ENCODE measurements at regions not wholly inside any gene's neighbourhood (a gene's known extent, or its start where the extent isn't known, plus 50 kb on each side); places are given as distances from the start of the nearest gene placed in this dataset.

GRCh38 chrX:113726466-113726865 lies 857.4 kb upstream of the HTR2C start:
- TF ChIP-seq OSR1 (CRISPR knock-in tag; IDR thresholded peaks at IDR 0.05) (no peak), PATZ1 (CRISPR knock-in tag; IDR thresholded peaks at IDR 0.05; ENCODE audit: borderline replicate concordance) (no peak), ARNTL (CRISPR knock-in tag; IDR thresholded peaks at IDR 0.05; ENCODE audit: borderline replicate concordance, low read depth) (no peak), GLIS3 (CRISPR knock-in tag; IDR thresholded peaks at IDR 0.05) (no peak), CREB5 (CRISPR knock-in tag; IDR thresholded peaks at IDR 0.05; ENCODE audit: low read depth) (no peak), ZFP3 (CRISPR knock-in tag; IDR thresholded peaks at IDR 0.05) (no peak), ISL1 (CRISPR knock-in tag; IDR thresholded peaks at IDR 0.05) (no peak), ZFP30 (CRISPR knock-in tag; IDR thresholded peaks at IDR 0.05) (no peak), POU6F1 (CRISPR knock-in tag; IDR thresholded peaks at IDR 0.05; ENCODE audit: borderline replicate concordance, low read depth) (no peak), RARB (CRISPR knock-in tag; IDR thresholded peaks at IDR 0.05) (no peak), TCF4 (CRISPR knock-in tag; IDR thresholded peaks at IDR 0.05; ENCODE audit: borderline replicate concordance) (no peak), ZNF565 (CRISPR knock-in tag; conservative IDR thresholded peaks at IDR 0.05; ENCODE audit: low read depth) (no peak), PPARA (CRISPR knock-in tag; IDR thresholded peaks at IDR 0.05; ENCODE audit: borderline replicate concordance) (no peak)

Data from SK-N-SH treated with all-trans-retinoic acid at 6 μM for 48 hours (cell line).